H1 (cell line): ENCODE measurements at regions not wholly inside any gene's neighbourhood (a gene's known extent, or its start where the extent isn't known, plus 50 kb on each side); places are given as distances from the start of the nearest gene placed in this dataset.

Source experiments
- CTCF ChIA-PET: fragments of 300-600 bp; sonication (Branson Sonifier 250); formaldehyde crosslinking; loops from one replicate; lab custom pipeline; 2021; ENCODE audit not compliant: partially characterized antibody; lab: Charles Lee
- POLR2A ChIA-PET: fragments of 300-600 bp; sonication (Branson Sonifier 250); formaldehyde crosslinking; loops from one replicate; lab custom pipeline; 2021; ENCODE audit warnings: inconsistent platforms; ENCODE audit not compliant: partially characterized antibody; lab: Charles Lee
- DNase-seq, 2 experiments: peaks; one replicate each; pipeline versions ENCODE4 v3.0.0 to v3.0.0-alpha.2; 2010 to 2022; ENCODE audit warnings: low spot score in 2 of 2, low read depth in 1 of 2, mixed read lengths in 1 of 2
- FAIRE-seq: peaks from 2 replicates; lab custom pipeline; 2011; peaks lifted over from hg19 to GRCh38; lab: Jason Lieb, UNC
- H2AFZ ChIP-seq: 2 replicates; pipeline ENCODE4 v1.8.1; 2012; ENCODE audit warnings: low read length, inconsistent platforms
- H2AK5ac ChIP-seq: 2 replicates; pipeline ENCODE4 v1.6.1; 2013; ENCODE audit warnings: low read depth, low read length
- H2BK120ac ChIP-seq: replicated peaks from 2 replicates; pipeline ENCODE3; 2013; ENCODE audit warnings: low read depth, low read length, inconsistent platforms
- H2BK12ac ChIP-seq: 2 replicates; pipeline ENCODE4 v1.6.1; 2013; ENCODE audit warnings: low read depth, low read length
- H2BK15ac ChIP-seq: 2 replicates; pipeline ENCODE4 v1.6.1; 2013; ENCODE audit warnings: low read length
- H2BK20ac ChIP-seq: 2 replicates; pipeline ENCODE4 v1.6.1; 2013; ENCODE audit warnings: low read length
- H2BK5ac ChIP-seq: 2 replicates; pipeline ENCODE4 v1.6.1; 2013; ENCODE audit warnings: low read depth, low read length
- H3K14ac ChIP-seq: 2 replicates; pipeline ENCODE4 v1.6.1; 2013; ENCODE audit warnings: inconsistent platforms; ENCODE audit not compliant: insufficient read length
- H3K18ac ChIP-seq: 2 replicates; pipeline ENCODE4 v1.6.1; 2013; ENCODE audit warnings: low read length; ENCODE audit errors: extremely low read depth
- H3K23ac ChIP-seq: 2 replicates; pipeline ENCODE4 v1.6.1; 2013; ENCODE audit warnings: inconsistent platforms; ENCODE audit not compliant: insufficient read length
- H3K23me2 ChIP-seq: 2 replicates; pipeline ENCODE4 v1.6.1; 2013; ENCODE audit warnings: low read depth, low read length
- H3K27ac ChIP-seq: 2 replicates; pipeline ENCODE4 v1.6.1; 2011; ENCODE audit warnings: low read depth, low read length, inconsistent platforms
- H3K27me3 ChIP-seq, 4 experiments: replicated peaks in 1 of 4; 1 replicate in 1 of 4; 2 replicates in 3 of 4; pipeline versions ENCODE4 v1.6.1 to v1.8.1; 2011 to 2013; ENCODE audit warnings: low read length in 3 of 4, mild to moderate bottlenecking in 3 of 4, inconsistent platforms in 2 of 4, mixed read lengths in 2 of 4, moderate library complexity in 1 of 4; ENCODE audit not compliant: control insufficient read depth in 3 of 4, insufficient read depth in 3 of 4; ENCODE audit errors: extremely low read depth in 1 of 4
- H3K36me3 ChIP-seq, 4 experiments: 2 replicates each; pipeline versions ENCODE4 v1.6.1 to v1.8.1; 2011 to 2013; ENCODE audit warnings: mild to moderate bottlenecking in 4 of 4, low read length in 3 of 4, moderate library complexity in 2 of 4, control low read depth in 1 of 4, inconsistent platforms in 1 of 4; ENCODE audit not compliant: insufficient read depth in 4 of 4, control insufficient read depth in 2 of 4
- H3K4ac ChIP-seq: replicated peaks from 2 replicates; pipeline ENCODE3; 2013; ENCODE audit warnings: low read length, low read depth, mixed read lengths, inconsistent platforms; ENCODE audit not compliant: insufficient read length
- H3K4me1 ChIP-seq, 4 experiments: replicated peaks in 1 of 4; 1 replicate in 1 of 4; 2 replicates in 3 of 4; pipeline versions ENCODE4 v1.6.1 to v1.8.1; 2011 to 2013; ENCODE audit warnings: low read length in 3 of 4, inconsistent platforms in 2 of 4, mixed read lengths in 1 of 4; ENCODE audit not compliant: insufficient read depth in 4 of 4, control insufficient read depth in 3 of 4
- H3K4me2 ChIP-seq, 2 experiments: 2 replicates each; pipeline versions ENCODE4 v1.6.1 to v1.8.1; 2011 to 2013; ENCODE audit warnings: low read depth in 2 of 2, low read length in 2 of 2, control low read depth in 1 of 2, inconsistent platforms in 1 of 2, mild to moderate bottlenecking in 1 of 2; ENCODE audit not compliant: insufficient read depth in 1 of 2
- H3K4me3 ChIP-seq, 4 experiments: fragments of 200-600, 300-600 bp in 1 of 4; sonication (generic), shearing (Covaris generic), sonication (Bioruptor Twin) in 1 of 4; 2 replicates each; pipeline versions ENCODE4 v1.5.1 to v1.8.1; 2011 to 2016; ENCODE audit warnings: low read length in 4 of 4, low read depth in 3 of 4, control low read depth in 2 of 4, inconsistent platforms in 2 of 4, mild to moderate bottlenecking in 2 of 4, mixed read lengths in 1 of 4, moderate library complexity in 1 of 4; ENCODE audit not compliant: insufficient read depth in 2 of 4; ENCODE audit errors: extremely low read depth in 1 of 4
- H3K56ac ChIP-seq: replicated peaks from 2 replicates; pipeline ENCODE3; 2013; ENCODE audit warnings: low read depth, mild to moderate bottlenecking, mixed read lengths, low read length, inconsistent platforms; ENCODE audit not compliant: insufficient read length
- H3K79me1 ChIP-seq: 2 replicates; pipeline ENCODE4 v1.6.1; 2013; ENCODE audit warnings: low read depth, low read length, control low read depth
- H3K79me2 ChIP-seq, 2 experiments: 2 replicates each; pipeline versions ENCODE4 v1.6.1 to v1.8.1; 2012 to 2013; ENCODE audit warnings: low read length in 2 of 2, mild to moderate bottlenecking in 2 of 2, inconsistent platforms in 1 of 2; ENCODE audit not compliant: insufficient read depth in 2 of 2, control insufficient read depth in 1 of 2
- H3K9ac ChIP-seq, 4 experiments: replicated peaks in 1 of 4; 1 replicate in 1 of 4; 2 replicates in 3 of 4; pipeline versions ENCODE4 v1.6.1 to v1.8.1; 2011 to 2013; ENCODE audit warnings: low read depth in 3 of 4, low read length in 3 of 4, control low read depth in 2 of 4, mild to moderate bottlenecking in 2 of 4, moderate library complexity in 2 of 4, inconsistent platforms in 1 of 4; ENCODE audit errors: extremely low read depth in 1 of 4
- H3K9me3 ChIP-seq, 2 experiments: 2 replicates each; pipeline versions ENCODE4 v1.6.1 to v1.8.1; 2012 to 2013; ENCODE audit warnings: mild to moderate bottlenecking in 2 of 2, moderate library complexity in 2 of 2, control low read depth in 1 of 2, inconsistent platforms in 1 of 2, low read depth in 1 of 2, low read length in 1 of 2, mixed read lengths in 1 of 2; ENCODE audit not compliant: insufficient read depth in 2 of 2
- H4K20me1 ChIP-seq, 2 experiments: replicated peaks in 1 of 2; 2 replicates each; pipeline versions ENCODE3 to v1.8.1; 2011 to 2013; ENCODE audit warnings: inconsistent platforms in 2 of 2, low read length in 2 of 2, mild to moderate bottlenecking in 1 of 2; ENCODE audit not compliant: insufficient read depth in 2 of 2, control insufficient read depth in 1 of 2
- H4K5ac ChIP-seq: 2 replicates; pipeline ENCODE4 v1.6.1; 2013; ENCODE audit warnings: low read length, low read depth, mixed read lengths, inconsistent platforms; ENCODE audit not compliant: insufficient read length
- H4K8ac ChIP-seq: 2 replicates; pipeline ENCODE4 v1.8.0; 2013; ENCODE audit warnings: mild to moderate bottlenecking, moderate library complexity, low read length, inconsistent platforms; ENCODE audit not compliant: insufficient read depth; ENCODE audit errors: extremely low read depth
- H4K91ac ChIP-seq: replicated peaks from 2 replicates; pipeline ENCODE3; 2013; ENCODE audit warnings: low read length, mixed read lengths, inconsistent platforms; ENCODE audit not compliant: insufficient read length
- ASH2L ChIP-seq: fragments of 200-600, 300-600 bp; sonication (generic); IDR thresholded peaks from one replicate; pipeline ENCODE4 v1.7.1; 2017; ENCODE audit warnings: low read length
- CBX8 ChIP-seq: fragments of 300-800, 300-1000 bp; sonication (generic); IDR thresholded peaks from 2 replicates; pipeline ENCODE4 v1.7.1; 2016; ENCODE audit warnings: low read depth, low read length, borderline replicate concordance
- CTCF ChIP-seq, 3 experiments: IDR thresholded peaks; 1 replicate in 2 of 3; 2 replicates in 1 of 3; pipeline versions ENCODE4 v1.5.1 to v1.6.1; 2011; ENCODE audit warnings: low read length in 3 of 3, mild to moderate bottlenecking in 3 of 3, inconsistent platforms in 2 of 3, low read depth in 1 of 3, moderate library complexity in 1 of 3; ENCODE audit not compliant: insufficient read depth in 1 of 3; ENCODE audit errors: control extremely low read depth in 1 of 3
- E2F6 ChIP-seq: IDR thresholded peaks from 2 replicates; pipeline ENCODE4 v1.6.1; 2012; ENCODE audit warnings: inconsistent platforms
- HDAC2 ChIP-seq, 2 experiments: fragments of 300-600 bp in 1 of 2; sonication (generic) in 1 of 2; IDR thresholded peaks; 2 replicates each; pipeline ENCODE4 v1.6.1; 2011 to 2012; ENCODE audit warnings: low read depth in 2 of 2, low read length in 2 of 2, mild to moderate bottlenecking in 2 of 2, moderate library complexity in 2 of 2, borderline replicate concordance in 1 of 2, inconsistent platforms in 1 of 2
- KDM5A ChIP-seq: fragments of 200-600 bp; IDR thresholded peaks from 2 replicates; pipeline ENCODE4 v1.7.1; 2012; ENCODE audit warnings: mild to moderate bottlenecking, low read length, inconsistent platforms, mixed read lengths
- MAFK ChIP-seq: IDR thresholded peaks from 2 replicates; pipeline ENCODE4 v1.6.1; 2012; ENCODE audit warnings: low read depth, mild to moderate bottlenecking, improper control_type of control experiment, low read length
- NANOG ChIP-seq: IDR thresholded peaks from 2 replicates; pipeline ENCODE4 v1.6.1; 2011; ENCODE audit warnings: low read length, low read depth, mild to moderate bottlenecking, inconsistent platforms; ENCODE audit not compliant: insufficient read depth, poor library complexity, severe bottlenecking
- POLR2AphosphoS5 ChIP-seq: IDR thresholded peaks from 2 replicates; pipeline ENCODE4 v1.6.1; 2011; ENCODE audit warnings: low read depth, low read length
- SIN3A ChIP-seq, 2 experiments: IDR thresholded peaks in 1 of 2; conservative IDR thresholded peaks in 1 of 2; 2 replicates each; pipeline ENCODE4 v1.6.1; 2011 to 2012; ENCODE audit warnings: low read length in 2 of 2, improper control_type of control experiment in 1 of 2, low read depth in 1 of 2, mild to moderate bottlenecking in 1 of 2
- TAF7 ChIP-seq: optimal IDR thresholded peaks from 2 replicates; pipeline ENCODE3; 2011; ENCODE audit warnings: low read depth, mild to moderate bottlenecking, inconsistent platforms, low read length, moderate library complexity, borderline replicate concordance
- WGBS, 2 experiments: shearing (Covaris generic) in 1 of 2; methylation state at CpG; one replicate each; pipeline versions ENCODE4 v1.1.6 to v1.1.7; 2013 to 2015; ENCODE audit warnings: low lambda C conversion rate in 2 of 2, mixed read lengths in 2 of 2, inconsistent platforms in 1 of 2, low coverage in 1 of 2, missing lambda C conversion rate in 1 of 2; ENCODE audit not compliant: insufficient replicate concordance in 2 of 2, insufficient coverage in 1 of 2, insufficient read length in 1 of 2; ENCODE audit errors: extremely low coverage in 1 of 2, missing lambda C conversion rate in 1 of 2; 5-methylcytosine and 5-hydroxymethylcytosine counted together

GRCh38 chr2:212900715-212901114, 250.7 kb downstream of the IKZF2 start:
- no peak overlapping the region for H3K18ac ChIP-seq
- no peak overlapping the region for H3K4me2 ChIP-seq
- no peak overlapping the region for H3K14ac ChIP-seq
- no peak overlapping the region for H2BK5ac ChIP-seq
- no peak overlapping the region for H3K9ac ChIP-seq
- H3K36me3 ChIP-seq = no peaks in the 10 kb centered on the region
- H2BK120ac ChIP-seq = no peak overlapping the region
- no peak overlapping the region for H4K91ac ChIP-seq
- no peak overlapping the region for H2BK12ac ChIP-seq
- H3K27ac ChIP-seq = no peak overlapping the region
- H3K79me1 ChIP-seq = no peaks in the 10 kb centered on the region
- no peak overlapping the region for H3K23ac ChIP-seq
- no peak overlapping the region for H4K5ac ChIP-seq
- 100% methylated on average over 1 of the region's 1 CpG; no CpG with 5 or more reads in 1 of the 2 experiments for WGBS, 2 experiments
- DNase-seq (no peak), FAIRE-seq (no peak)
- H3K4me1 ChIP-seq = no peaks in the 10 kb centered on the region
- H2BK20ac ChIP-seq = no peak overlapping the region
- H3K79me2 ChIP-seq = no peaks in the 10 kb centered on the region
- no peaks in the 10 kb centered on the region for H3K9me3 ChIP-seq
- H3K4ac ChIP-seq = no peak overlapping the region
- H2BK15ac ChIP-seq = no peak overlapping the region
- no peak overlapping the region for H3K4me3 ChIP-seq
- ChIA-PET POLR2A (no interaction called here), CTCF (no interaction called here)
- no peak overlapping the region for H2AFZ ChIP-seq
- no peak overlapping the region for H2AK5ac ChIP-seq
- no peaks in the 10 kb centered on the region for H3K27me3 ChIP-seq
- H3K56ac ChIP-seq = no peak overlapping the region
- H4K8ac ChIP-seq = no peak overlapping the region
- H4K20me1 ChIP-seq = no peaks in the 10 kb centered on the region
- no peaks in the 10 kb centered on the region for H3K23me2 ChIP-seq
- TF ChIP-seq SIN3A (conservative IDR thresholded peaks at IDR 0.05 in 1 of 2, IDR thresholded peaks at IDR 0.05 in 1 of 2; ENCODE audit: low read depth in 1 of 2, low read length in 2 of 2) (no peak), CBX8 (no peak), HDAC2 (IDR thresholded peaks at IDR 0.05; ENCODE audit: borderline replicate concordance in 1 of 2, low read depth in 2 of 2, low read length in 2 of 2) (no peak), POLR2AphosphoS5 (no peak), NANOG (no peak), MAFK (no peak), E2F6 (no peak), ASH2L (no peak), CTCF (IDR thresholded peaks at IDR 0.05; ENCODE audit: control extremely low read depth in 1 of 3, insufficient read depth in 1 of 3, low read depth in 1 of 3, low read length in 3 of 3) (no peak), KDM5A (no peak), TAF7 (no peak)
